ENCODE measurements at regions not wholly inside any gene's neighbourhood (a gene's known extent, or its start where the extent isn't known, plus 50 kb on each side); places are given as distances from the start of the nearest gene placed in this dataset.
A peak's percentile ranks its signal among the peaks of the same experiment; 100 is the strongest.

DNA sequence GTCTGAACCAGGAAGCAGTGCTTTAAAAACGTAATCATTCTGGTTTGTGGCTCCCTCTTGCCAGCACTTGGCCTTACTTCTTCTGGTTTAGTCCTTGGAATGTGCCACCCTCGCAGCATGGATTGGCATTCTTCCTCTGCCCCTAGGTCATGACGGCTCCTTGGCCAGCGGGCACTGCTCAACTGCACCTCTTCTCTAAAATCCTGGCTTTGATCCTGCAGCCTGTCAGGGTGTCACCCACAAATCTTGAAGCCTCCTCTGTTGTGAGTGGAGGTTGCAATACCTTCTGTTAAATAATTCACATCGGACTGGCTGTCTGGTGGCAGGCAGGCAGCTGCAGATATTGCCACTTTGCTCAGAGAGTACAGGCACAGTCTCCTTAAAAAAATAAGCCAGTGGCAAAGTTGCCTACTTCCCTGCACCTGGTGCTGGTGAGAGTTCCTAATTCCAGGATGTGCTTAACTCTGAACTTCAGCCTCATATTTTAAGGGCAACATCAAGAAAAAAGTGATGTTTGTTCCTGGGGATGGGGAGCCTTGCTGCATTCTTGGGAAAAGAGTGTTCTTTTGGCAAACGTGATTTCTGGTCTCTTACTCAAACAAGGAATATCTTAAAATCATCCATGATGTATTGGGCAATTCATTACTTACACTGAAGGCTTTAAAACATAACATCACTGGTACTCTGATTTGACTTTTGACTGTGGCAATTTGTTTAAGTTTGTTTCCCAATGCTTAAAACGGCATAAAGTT is 179.8 kb downstream of the FOXA2 start:
- H3K79me2 ChIP-seq (ENCODE audit: control insufficient read depth, insufficient read depth, low read length), result no peaks in the 10 kb centered on the region
- no peak for TF ChIP-seq CEBPG (CRISPR knock-in tag; IDR thresholded peaks at IDR 0.05)
- peak; percentile 41; a peak in 2 of 4 replicates for TF ChIP-seq CEBPG (tag; conservative IDR thresholded peaks at IDR 0.05 in 1 of 2, IDR thresholded peaks at IDR 0.05 in 1 of 2)
- TF ChIP-seq, protein P1, sequence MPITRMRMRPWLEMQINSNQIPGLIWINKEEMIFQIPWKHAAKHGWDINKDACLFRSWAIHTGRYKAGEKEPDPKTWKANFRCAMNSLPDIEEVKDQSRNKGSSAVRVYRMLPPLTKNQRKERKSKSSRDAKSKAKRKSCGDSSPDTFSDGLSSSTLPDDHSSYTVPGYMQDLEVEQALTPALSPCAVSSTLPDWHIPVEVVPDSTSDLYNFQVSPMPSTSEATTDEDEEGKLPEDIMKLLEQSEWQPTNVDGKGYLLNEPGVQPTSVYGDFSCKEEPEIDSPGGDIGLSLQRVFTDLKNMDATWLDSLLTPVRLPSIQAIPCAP (CRISPR knock-in tag; IDR thresholded peaks at IDR 0.05; ENCODE audit: borderline replicate concordance), result no peak
- peak; percentile 40; the same call in 1 of the 2 replicates for TF ChIP-seq CEBPB (tag; IDR thresholded peaks at IDR 0.05)
- no peak for TF ChIP-seq NONO (IDR thresholded peaks at IDR 0.05; ENCODE audit: low read depth in 2 of 2, low read length in 1 of 2)
- TF ChIP-seq ZNF589 (CRISPR knock-in tag; IDR thresholded peaks at IDR 0.05; ENCODE audit: low read depth), result no peak
- TF ChIP-seq HOMEZ (CRISPR knock-in tag; IDR thresholded peaks at IDR 0.05), result no peak
- no peak for TF ChIP-seq TFAM (CRISPR knock-in tag; conservative IDR thresholded peaks at IDR 0.05)
- no peak for TF ChIP-seq EP300 (IDR thresholded peaks at IDR 0.05; ENCODE audit: low read length)
- WGBS (ENCODE audit: insufficient coverage, low coverage, missing lambda C conversion rate), result 37% methylated on average over 7 of the region's 7 CpGs
- no peaks in the 10 kb centered on the region for H3K9me3 ChIP-seq (replicated peaks; ENCODE audit: control insufficient read depth, insufficient read depth, low read depth, low read length)
- no peaks in the 10 kb centered on the region for H4K20me1 ChIP-seq (replicated peaks; ENCODE audit: control insufficient read depth, insufficient read depth, low read length)
- POLR2A ChIA-PET, result interaction anchor here (0.7 kb wide), 1 partner anchor 148 kb away, joined by 3 read pairs; no protein-coding TSS in a partner anchor
- no peaks in the 10 kb centered on the region for H3K27me3 ChIP-seq (ENCODE audit: control insufficient read depth in 2 of 2, insufficient read depth in 2 of 2, low read length in 2 of 2)
- peak overlapping the region; percentile 86; the same call in 1 of the 2 replicates for H2AFZ ChIP-seq (ENCODE audit: low read depth, low read length)
- CTCF ChIA-PET (ENCODE audit: low intra/inter-chr PET ratio), result no interaction called here
- in situ Hi-C loops (cut with MboI) (no loop called here), intact Hi-C loops (cut with micrococcal nuclease) (no loop called here)
- FAIRE-seq (no peak), DNase-seq (ENCODE audit: extremely low read depth in 1 of 4, low spot score in 3 of 4) (no peak), ATAC-seq (no peak)
- no peaks in the 10 kb centered on the region for H3K9me1 ChIP-seq (ENCODE audit: control insufficient read depth, insufficient read depth, low read length)
- H3K4me3 ChIP-seq, result no peak overlapping the region
- peaks cover 3 to 40% of the 10 kb centered on the region in 2 experiments for H3K4me1 ChIP-seq (replicated peaks in 1 of 2; ENCODE audit: control insufficient read depth in 2 of 2, insufficient read depth in 2 of 2, low read length in 2 of 2)
- H3K36me3 ChIP-seq (ENCODE audit: control insufficient read depth, insufficient read depth, low read length), result no peaks in the 10 kb centered on the region
- peak overlapping the region; percentile 80; the same call in 2 of the 3 replicates for H3K27ac ChIP-seq (ENCODE audit: extremely low read depth, low read depth, low read length)
- no TSS peak for BruUV-seq (replicated peaks)
- peak overlapping the region; percentile 81 for H3K4me2 ChIP-seq (ENCODE audit: insufficient read depth, low read length)
- peak overlapping the region; percentile 50 to 61; a peak in 2 of 4 replicates for H3K9ac ChIP-seq (ENCODE audit: insufficient read depth in 1 of 2, low read depth in 2 of 2, low read length in 2 of 2)

Measured in K562 (cell line).